Nephron (organoid): ENCODE measurements at regions not wholly inside any gene's neighbourhood (a gene's known extent, or its start where the extent isn't known, plus 50 kb on each side); places are given as distances from the start of the nearest gene placed in this dataset.
A peak's percentile ranks its signal among the peaks of the same experiment; 100 is the strongest.

Source experiments
- H3K27ac Mint-ChIP-seq, 3 experiments: 2 replicates each; pipeline ENCODE4 v1.8.0; 2020; ENCODE audit warnings: mixed read lengths in 3 of 3, mild to moderate bottlenecking in 2 of 3, moderate library complexity in 1 of 3
- H3K27me3 Mint-ChIP-seq: 2 replicates; pipeline ENCODE4 v1.8.0; 2021; ENCODE audit warnings: low read depth, mild to moderate bottlenecking, moderate library complexity, mixed read lengths
- H3K36me3 Mint-ChIP-seq: 2 replicates; pipeline ENCODE4 v1.8.0; 2020; ENCODE audit warnings: low read depth, mixed read lengths
- H3K4me1 Mint-ChIP-seq: 2 replicates; pipeline ENCODE4 v1.8.0; 2020; ENCODE audit warnings: mixed read lengths
- H3K4me3 Mint-ChIP-seq, 3 experiments: 2 replicates each; pipeline ENCODE4 v1.8.0; 2020; ENCODE audit warnings: mild to moderate bottlenecking in 3 of 3, mixed read lengths in 3 of 3, moderate library complexity in 2 of 3
- H3K9me3 Mint-ChIP-seq: 2 replicates; pipeline ENCODE4 v1.8.0; 2020; ENCODE audit warnings: mixed read lengths
- CTCF ChIP-seq, 3 experiments: fragments of 200-600 bp; sonication (generic); IDR thresholded peaks; one replicate each; pipeline ENCODE4 v1.5.0; 2021; ENCODE audit warnings: antibody characterized with exemption in 3 of 3; ENCODE audit not compliant: unreplicated experiment in 3 of 3

GRCh38 chr2:176969642-176970359, 242.8 kb upstream of the HNRNPA3 start:
- Mint-ChIP-seq H3K9me3 (no peaks in the 10 kb centered on the region), H3K27me3 (peaks cover 8% of the 10 kb centered on the region), H3K27ac (no peak overlapping the region), H3K36me3 (no peaks in the 10 kb centered on the region), H3K4me1 (peaks cover 4% of the 10 kb centered on the region), H3K4me3 (no peak overlapping the region)
- no peak for TF ChIP-seq CTCF (IDR thresholded peaks at IDR 0.05; ENCODE audit: unreplicated experiment in 3 of 3)

GRCh38 chr2:176976736-176977685, 235.6 kb upstream of the HNRNPA3 start:
- no peak for TF ChIP-seq CTCF (IDR thresholded peaks at IDR 0.05; ENCODE audit: unreplicated experiment in 3 of 3)
- Mint-ChIP-seq H3K4me1 (peaks cover 23% of the 10 kb centered on the region), H3K36me3 (no peaks in the 10 kb centered on the region), H3K4me3 (peak overlapping the region in 1 of 3 experiments; percentile 4), H3K9me3 (no peaks in the 10 kb centered on the region), H3K27ac (peak overlapping the region; percentile 26 to 63 (median 52)), H3K27me3 (peaks cover 8% of the 10 kb centered on the region)

- H3K4me3 Mint-ChIP-seq: no peak overlapping the region
- no peak overlapping the region for H3K27ac Mint-ChIP-seq
- no peaks in the 10 kb centered on the region for H3K36me3 Mint-ChIP-seq
- peaks cover 4% of the 10 kb centered on the region for H3K27me3 Mint-ChIP-seq
- H3K9me3 Mint-ChIP-seq: no peaks in the 10 kb centered on the region
- peaks cover 23% of the 10 kb centered on the region for H3K4me1 Mint-ChIP-seq
- TF ChIP-seq CTCF (IDR thresholded peaks at IDR 0.05; ENCODE audit: unreplicated experiment in 3 of 3): no peak
These were observed 233.7 kb upstream of the HNRNPA3 start for GRCh38 chr2:176978921-176979320.

- Mint-ChIP-seq H3K4me1 (peaks cover 23% of the 10 kb centered on the region), H3K36me3 (no peaks in the 10 kb centered on the region), H3K9me3 (no peaks in the 10 kb centered on the region), H3K27me3 (peaks cover 4% of the 10 kb centered on the region), H3K27ac (peak overlapping the region; percentile 49 to 74 (median 63)), H3K4me3 (no peak overlapping the region)
- no peak for TF ChIP-seq CTCF (IDR thresholded peaks at IDR 0.05; ENCODE audit: unreplicated experiment in 3 of 3)
These were observed 232.4 kb upstream of the HNRNPA3 start for GRCh38 chr2:176979981-176980710.

- peaks cover 5% of the 10 kb centered on the region for H3K27me3 Mint-ChIP-seq
- no peaks in the 10 kb centered on the region for H3K9me3 Mint-ChIP-seq
- H3K4me1 Mint-ChIP-seq: peaks cover 22% of the 10 kb centered on the region
- H3K4me3 Mint-ChIP-seq: no peak overlapping the region
- TF ChIP-seq CTCF (IDR thresholded peaks at IDR 0.05; ENCODE audit: unreplicated experiment in 3 of 3): no peak
- H3K27ac Mint-ChIP-seq: no peak overlapping the region
- no peaks in the 10 kb centered on the region for H3K36me3 Mint-ChIP-seq
These were observed 227.6 kb upstream of the HNRNPA3 start for GRCh38 chr2:176984987-176985386.
